ENCODE measurements at regions not wholly inside any gene's neighbourhood (a gene's known extent, or its start where the extent isn't known, plus 50 kb on each side); places are given as distances from the start of the nearest gene placed in this dataset.

DNA sequence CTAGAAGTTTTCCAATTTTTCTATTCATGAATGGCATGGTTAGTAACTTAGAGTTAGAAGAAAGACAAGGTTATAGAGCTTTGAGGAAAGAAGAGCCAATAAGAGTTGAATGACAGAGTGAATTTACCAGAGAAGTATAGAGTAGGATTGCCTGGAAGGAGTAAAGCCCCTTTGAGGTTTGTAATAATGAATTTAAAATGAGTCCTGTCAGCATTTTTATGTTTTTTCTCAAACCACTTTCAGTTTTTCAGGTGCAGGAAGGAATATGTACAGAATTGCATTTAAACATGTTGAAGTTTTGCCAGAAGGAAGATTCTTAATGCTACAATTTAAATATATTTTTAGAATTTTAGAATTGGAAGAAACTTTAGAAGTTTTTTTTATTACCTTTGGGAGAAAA, 408.3 kb downstream of the DSC3 start:
- no peak for FAIRE-seq
- no peaks in the 10 kb centered on the region for H3K79me2 ChIP-seq (ENCODE audit: control insufficient read depth in 1 of 2, insufficient read depth in 2 of 2, low read length in 2 of 2)
- CTCF ChIA-PET (ENCODE audit: partially characterized antibody), result interaction anchor here (1.2 kb wide), 1 partner anchor 60 kb away, joined by 3 read pairs; no protein-coding TSS in a partner anchor

More for the DNA sequence above, 408.3 kb downstream of the DSC3 start:
- no peak overlapping the region for H2AK5ac ChIP-seq (ENCODE audit: low read depth, low read length)
- no peaks in the 10 kb centered on the region; a peak in 1 of 8 replicates for H3K36me3 ChIP-seq (ENCODE audit: control insufficient read depth in 2 of 4, insufficient read depth in 4 of 4, low read length in 3 of 4)
- no peak overlapping the region for H3K4me3 ChIP-seq (ENCODE audit: extremely low read depth in 1 of 4, insufficient read depth in 2 of 4, low read depth in 3 of 4, low read length in 4 of 4)
- H3K27ac ChIP-seq (ENCODE audit: low read depth, low read length), result no peak overlapping the region
- no peak overlapping the region for H2BK20ac ChIP-seq (ENCODE audit: low read length)
- POLR2A ChIA-PET (ENCODE audit: partially characterized antibody), result no interaction called here
- no peak overlapping the region for H2BK120ac ChIP-seq (replicated peaks; ENCODE audit: low read depth, low read length)
- H2BK5ac ChIP-seq (ENCODE audit: low read depth, low read length), result no peak overlapping the region
- H3K14ac ChIP-seq (ENCODE audit: insufficient read length), result no peak overlapping the region
- H4K8ac ChIP-seq (ENCODE audit: extremely low read depth, insufficient read depth, low read length), result no peak overlapping the region
- no peak overlapping the region for H4K91ac ChIP-seq (replicated peaks; ENCODE audit: insufficient read length, low read length)
- no peak overlapping the region for H3K18ac ChIP-seq (ENCODE audit: extremely low read depth, low read length)
- no peak overlapping the region for H3K4ac ChIP-seq (replicated peaks; ENCODE audit: insufficient read length, low read depth, low read length)
- no peak overlapping the region for H3K4me2 ChIP-seq (ENCODE audit: insufficient read depth in 1 of 2, low read depth in 2 of 2, low read length in 2 of 2)
- H4K5ac ChIP-seq (ENCODE audit: insufficient read length, low read depth, low read length), result no peak overlapping the region
- H3K23me2 ChIP-seq (ENCODE audit: low read depth, low read length), result no peaks in the 10 kb centered on the region; the same call in 1 of the 2 replicates
- H3K9me3 ChIP-seq (ENCODE audit: insufficient read depth in 2 of 2, low read depth in 1 of 2, low read length in 1 of 2), result peaks cover 6 to 9% of the 10 kb centered on the region in 2 experiments
- no peak overlapping the region for H3K56ac ChIP-seq (replicated peaks; ENCODE audit: insufficient read length, low read depth, low read length)
- H3K23ac ChIP-seq (ENCODE audit: insufficient read length), result no peak overlapping the region
- H3K27me3 ChIP-seq (replicated peaks in 1 of 4; ENCODE audit: control insufficient read depth in 3 of 4, extremely low read depth in 1 of 4, insufficient read depth in 3 of 4, low read length in 3 of 4), result no peaks in the 10 kb centered on the region
- H3K79me1 ChIP-seq (ENCODE audit: low read depth, low read length), result no peaks in the 10 kb centered on the region
- H2BK15ac ChIP-seq (ENCODE audit: low read length), result no peak overlapping the region
- H4K20me1 ChIP-seq (replicated peaks in 1 of 2; ENCODE audit: control insufficient read depth in 1 of 2, insufficient read depth in 2 of 2, low read length in 2 of 2), result no peaks in the 10 kb centered on the region
- no peak overlapping the region for H3K9ac ChIP-seq (replicated peaks in 1 of 4; ENCODE audit: extremely low read depth in 1 of 4, low read depth in 3 of 4, low read length in 3 of 4)
- TF ChIP-seq MAFK (IDR thresholded peaks at IDR 0.05; ENCODE audit: low read depth, low read length) (peak; percentile 38; the same call in 1 of the 2 replicates), TEAD4 (IDR thresholded peaks at IDR 0.05; ENCODE audit: low read depth, low read length) (no peak)
- TF ChIP-seq, protein P1, sequence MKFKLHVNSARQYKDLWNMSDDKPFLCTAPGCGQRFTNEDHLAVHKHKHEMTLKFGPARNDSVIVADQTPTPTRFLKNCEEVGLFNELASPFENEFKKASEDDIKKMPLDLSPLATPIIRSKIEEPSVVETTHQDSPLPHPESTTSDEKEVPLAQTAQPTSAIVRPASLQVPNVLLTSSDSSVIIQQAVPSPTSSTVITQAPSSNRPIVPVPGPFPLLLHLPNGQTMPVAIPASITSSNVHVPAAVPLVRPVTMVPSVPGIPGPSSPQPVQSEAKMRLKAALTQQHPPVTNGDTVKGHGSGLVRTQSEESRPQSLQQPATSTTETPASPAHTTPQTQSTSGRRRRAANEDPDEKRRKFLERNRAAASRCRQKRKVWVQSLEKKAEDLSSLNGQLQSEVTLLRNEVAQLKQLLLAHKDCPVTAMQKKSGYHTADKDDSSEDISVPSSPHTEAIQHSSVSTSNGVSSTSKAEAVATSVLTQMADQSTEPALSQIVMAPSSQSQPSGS (IDR thresholded peaks at IDR 0.05; ENCODE audit: low read length), result no peak
- TF ChIP-seq, protein P2, sequence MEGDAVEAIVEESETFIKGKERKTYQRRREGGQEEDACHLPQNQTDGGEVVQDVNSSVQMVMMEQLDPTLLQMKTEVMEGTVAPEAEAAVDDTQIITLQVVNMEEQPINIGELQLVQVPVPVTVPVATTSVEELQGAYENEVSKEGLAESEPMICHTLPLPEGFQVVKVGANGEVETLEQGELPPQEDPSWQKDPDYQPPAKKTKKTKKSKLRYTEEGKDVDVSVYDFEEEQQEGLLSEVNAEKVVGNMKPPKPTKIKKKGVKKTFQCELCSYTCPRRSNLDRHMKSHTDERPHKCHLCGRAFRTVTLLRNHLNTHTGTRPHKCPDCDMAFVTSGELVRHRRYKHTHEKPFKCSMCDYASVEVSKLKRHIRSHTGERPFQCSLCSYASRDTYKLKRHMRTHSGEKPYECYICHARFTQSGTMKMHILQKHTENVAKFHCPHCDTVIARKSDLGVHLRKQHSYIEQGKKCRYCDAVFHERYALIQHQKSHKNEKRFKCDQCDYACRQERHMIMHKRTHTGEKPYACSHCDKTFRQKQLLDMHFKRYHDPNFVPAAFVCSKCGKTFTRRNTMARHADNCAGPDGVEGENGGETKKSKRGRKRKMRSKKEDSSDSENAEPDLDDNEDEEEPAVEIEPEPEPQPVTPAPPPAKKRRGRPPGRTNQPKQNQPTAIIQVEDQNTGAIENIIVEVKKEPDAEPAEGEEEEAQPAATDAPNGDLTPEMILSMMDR (IDR thresholded peaks at IDR 0.05; ENCODE audit: control extremely low read depth in 1 of 3, insufficient read depth in 1 of 3, low read depth in 1 of 3, low read length in 3 of 3), result no peak
- no peak overlapping the region for H2BK12ac ChIP-seq (ENCODE audit: low read depth, low read length)
- no peak overlapping the region for H2AFZ ChIP-seq (ENCODE audit: low read length)
- H3K4me1 ChIP-seq (replicated peaks in 1 of 4; ENCODE audit: control insufficient read depth in 3 of 4, insufficient read depth in 4 of 4, low read length in 3 of 4), result peaks cover 2 to 11% (median 8%) of the 10 kb centered on the region in 4 experiments; a peak in 6 of 7 replicates
- no peak for DNase-seq (ENCODE audit: low read depth in 1 of 2, low spot score in 2 of 2)
